ENCODE measurements at regions not wholly inside any gene's neighbourhood (a gene's known extent, or its start where the extent isn't known, plus 50 kb on each side); places are given as distances from the start of the nearest gene placed in this dataset.

- TF ChIP-seq SIX5 (IDR thresholded peaks at IDR 0.05; ENCODE audit: low read depth, low read length): no peak
These were observed 311.6 kb upstream of the USP24 start (continued) for GRCh38 chr1:55526716-55527115.

- Histone ChIP-seq H3K36me3 (ENCODE audit: control insufficient read depth in 2 of 4, insufficient read depth in 4 of 4, low read length in 3 of 4) (no peaks in the 10 kb centered on the region), H2AK5ac (ENCODE audit: low read depth, low read length) (no peak overlapping the region), H3K27me3 (replicated peaks in 1 of 4; ENCODE audit: control insufficient read depth in 3 of 4, extremely low read depth in 1 of 4, insufficient read depth in 3 of 4, low read length in 3 of 4) (no peaks in the 10 kb centered on the region), H2BK20ac (ENCODE audit: low read length) (no peak overlapping the region), H2BK120ac (replicated peaks; ENCODE audit: low read depth, low read length) (no peak overlapping the region), H3K4me1 (replicated peaks in 1 of 4; ENCODE audit: control insufficient read depth in 3 of 4, insufficient read depth in 4 of 4, low read length in 3 of 4) (no peaks in the 10 kb centered on the region), H3K27ac (ENCODE audit: low read depth, low read length) (no peak overlapping the region), H3K79me1 (ENCODE audit: low read depth, low read length) (no peaks in the 10 kb centered on the region), H2BK12ac (ENCODE audit: low read depth, low read length) (no peak overlapping the region), H4K91ac (replicated peaks; ENCODE audit: insufficient read length, low read length) (no peak overlapping the region), H3K4me2 (ENCODE audit: insufficient read depth in 1 of 2, low read depth in 2 of 2, low read length in 2 of 2) (no peak overlapping the region), H3K4ac (replicated peaks; ENCODE audit: insufficient read length, low read depth, low read length) (no peak overlapping the region), H3K23me2 (ENCODE audit: low read depth, low read length) (no peaks in the 10 kb centered on the region), H2BK15ac (ENCODE audit: low read length) (no peak overlapping the region), H4K20me1 (replicated peaks in 1 of 2; ENCODE audit: control insufficient read depth in 1 of 2, insufficient read depth in 2 of 2, low read length in 2 of 2) (no peaks in the 10 kb centered on the region), H3K18ac (ENCODE audit: extremely low read depth, low read length) (no peak overlapping the region), H3K9me3 (ENCODE audit: insufficient read depth in 2 of 2, low read depth in 1 of 2, low read length in 1 of 2) (no peaks in the 10 kb centered on the region), H4K8ac (ENCODE audit: extremely low read depth, insufficient read depth, low read length) (no peak overlapping the region; the same call in 1 of the 2 replicates), H3K56ac (replicated peaks; ENCODE audit: insufficient read length, low read depth, low read length) (no peak overlapping the region), H3K23ac (ENCODE audit: insufficient read length) (no peak overlapping the region), H3K4me3 (ENCODE audit: extremely low read depth in 1 of 4, insufficient read depth in 2 of 4, low read depth in 3 of 4, low read length in 4 of 4) (no peak overlapping the region), H3K79me2 (ENCODE audit: control insufficient read depth in 1 of 2, insufficient read depth in 2 of 2, low read length in 2 of 2) (no peaks in the 10 kb centered on the region), H4K5ac (ENCODE audit: insufficient read length, low read depth, low read length) (no peak overlapping the region), H3K9ac (replicated peaks in 1 of 4; ENCODE audit: extremely low read depth in 1 of 4, low read depth in 3 of 4, low read length in 3 of 4) (no peak overlapping the region), H3K14ac (ENCODE audit: insufficient read length) (no peak overlapping the region), H2AFZ (ENCODE audit: low read length) (no peak overlapping the region), H2BK5ac (ENCODE audit: low read depth, low read length) (no peak overlapping the region)
- WGBS, 2 experiments (ENCODE audit: extremely low coverage in 1 of 2, insufficient coverage in 1 of 2, insufficient read length in 1 of 2, insufficient replicate concordance in 2 of 2, low coverage in 1 of 2, low lambda C conversion rate in 2 of 2, missing lambda C conversion rate in 1 of 2): 94% methylated on average over 4 of the region's 4 CpGs; no CpG with 5 or more reads in 1 of the 2 experiments
- DNase-seq (ENCODE audit: low read depth in 1 of 2, low spot score in 2 of 2): no peak
- ChIA-PET POLR2A (ENCODE audit: partially characterized antibody) (no interaction called here), CTCF (ENCODE audit: partially characterized antibody) (interaction anchor here (0.9 to 3.3 kb wide), 5 partner anchors 9 to 145 kb away, joined by 3 to 11 read pairs (median 3); no protein-coding TSS in a partner anchor)
- FAIRE-seq: no peak
- no peak for TF ChIP-seq FOSL1 (IDR thresholded peaks at IDR 0.05; ENCODE audit: insufficient read depth, low read depth, low read length)
- no peak for TF ChIP-seq CREB1 (IDR thresholded peaks at IDR 0.05)
- TF ChIP-seq TAF1 (IDR thresholded peaks at IDR 0.05; ENCODE audit: low read depth, low read length): no peak
- TF ChIP-seq TBP (IDR thresholded peaks at IDR 0.05; ENCODE audit: low read depth, low read length): no peak
- no peak for TF ChIP-seq POLR2AphosphoS5 (IDR thresholded peaks at IDR 0.05; ENCODE audit: low read depth, low read length)
These were observed 308.8 kb upstream of the USP24 start for GRCh38 chr1:55524006-55524405.
